GM19025 (cell line): ENCODE measurements at regions not wholly inside any gene's neighbourhood (a gene's known extent, or its start where the extent isn't known, plus 50 kb on each side); places are given as distances from the start of the nearest gene placed in this dataset.

Source experiments
- ATAC-seq: cut with Tn5 transposase; IDR thresholded peaks from one replicate; pipeline ENCODE4 v1.9.1; 2021; ENCODE audit warnings: mild to moderate bottlenecking, low read depth, moderate library complexity; ENCODE audit not compliant: unreplicated experiment

DNA sequence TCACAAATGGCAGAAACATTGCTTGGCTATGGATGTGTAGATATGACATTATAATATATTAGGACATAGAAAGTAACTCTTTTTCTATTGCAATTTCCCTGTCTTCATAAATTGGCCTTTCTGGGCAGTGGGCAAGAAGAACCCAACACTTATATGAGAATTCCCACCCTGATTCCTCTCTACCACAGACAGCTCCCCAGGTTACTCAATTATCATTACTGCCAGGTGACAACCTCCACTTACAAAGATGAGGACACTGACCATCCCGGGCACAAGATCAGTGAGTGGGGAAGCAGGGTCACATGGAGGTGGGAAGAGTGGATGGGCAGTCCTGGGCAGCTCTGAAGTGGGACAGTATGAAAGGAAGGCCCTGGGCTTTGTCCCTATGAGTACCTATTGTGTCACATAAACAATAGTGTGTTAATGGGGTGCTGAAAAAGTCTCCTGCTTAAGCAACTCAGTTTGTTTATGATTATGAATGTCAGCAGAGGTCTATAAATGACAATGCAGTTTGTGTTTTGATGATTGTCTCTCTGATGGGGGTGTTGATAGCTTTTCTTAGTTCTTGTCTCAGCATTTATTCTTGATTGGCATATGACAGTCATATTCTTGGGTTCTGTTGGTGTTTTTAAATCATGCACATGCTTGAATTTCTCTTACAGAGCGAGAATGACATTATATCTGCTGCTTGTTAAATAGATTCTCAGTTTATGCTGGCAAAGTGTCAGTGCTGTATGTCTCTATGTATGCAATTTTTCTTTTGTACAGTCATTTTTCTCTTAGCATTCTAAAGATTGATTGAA, 99.9 kb downstream of the SLIT2 start:
- no peak for ATAC-seq

DNA sequence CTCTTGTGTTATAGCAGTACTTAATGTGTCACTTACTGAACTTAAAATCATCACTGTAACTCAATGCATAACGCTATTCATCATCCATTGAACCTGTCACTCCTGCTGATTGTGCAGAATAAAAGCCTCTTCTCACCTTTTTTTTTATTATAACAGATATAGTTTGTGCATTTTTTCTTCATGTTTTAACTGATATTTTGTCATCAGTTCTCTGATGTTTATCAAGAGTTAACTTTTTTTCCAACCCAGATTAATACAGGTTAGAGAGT, 100.4 kb downstream of the SLIT2 start:
- ATAC-seq = no peak

DNA sequence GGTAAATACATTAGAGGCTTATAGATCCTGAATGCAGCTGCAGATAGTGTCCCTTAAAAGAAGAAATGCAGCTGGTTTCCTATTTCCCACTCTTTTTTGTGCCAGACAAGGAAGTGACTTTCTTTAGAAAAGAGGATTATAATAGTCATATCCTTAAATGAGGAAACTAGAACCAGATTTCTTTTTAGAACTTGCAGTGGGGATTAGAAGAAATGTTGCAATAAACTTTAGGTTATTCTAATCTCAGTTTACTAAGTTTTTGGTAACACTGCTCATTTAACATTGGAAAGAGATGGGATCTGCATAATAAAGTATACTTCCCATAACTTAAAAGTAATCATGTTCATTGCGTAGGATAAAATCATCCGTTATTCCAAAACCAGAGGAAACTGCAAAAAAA, 101.9 kb downstream of the SLIT2 start:
- ATAC-seq = no peak

DNA sequence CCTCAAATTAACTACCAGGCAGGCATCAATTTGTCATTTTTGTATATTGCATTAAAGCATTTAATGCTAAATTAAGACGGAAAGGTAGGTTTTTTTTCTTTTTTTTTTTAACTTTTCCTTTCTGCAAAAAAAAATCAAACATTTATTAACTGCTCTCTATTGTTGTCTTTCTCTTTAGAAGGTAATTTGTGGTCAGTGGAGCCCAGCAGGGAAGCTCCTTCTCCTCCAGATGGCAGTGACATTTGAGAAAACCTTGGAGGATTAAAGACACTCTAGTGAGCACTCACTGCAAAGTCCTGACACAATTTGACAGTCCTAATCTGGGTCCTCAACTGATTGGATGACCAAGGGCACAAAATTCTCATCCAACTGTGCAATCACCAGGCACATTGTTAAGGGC, 102.4 kb downstream of the SLIT2 start:
- no peak for ATAC-seq

DNA sequence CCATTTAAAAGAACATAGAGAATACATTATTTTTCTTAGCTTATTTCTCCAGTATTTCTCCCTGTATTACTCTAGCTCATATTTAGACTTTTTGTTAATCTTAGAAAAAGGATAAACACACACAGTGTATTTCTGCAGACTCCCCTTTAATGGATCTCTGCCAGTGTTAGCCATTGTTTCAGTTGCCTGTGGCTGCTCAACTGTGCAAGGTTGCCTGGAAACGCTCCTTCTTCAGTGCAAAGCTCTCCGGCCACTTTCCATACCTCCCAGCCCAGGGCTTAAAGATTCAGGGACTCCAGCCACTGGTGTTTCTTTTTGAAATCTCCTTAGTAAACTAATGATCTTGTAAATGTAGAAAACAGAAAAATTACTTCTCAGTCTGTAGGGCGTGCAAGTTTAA, 104.9 kb downstream of the SLIT2 start:
- no peak for ATAC-seq

DNA sequence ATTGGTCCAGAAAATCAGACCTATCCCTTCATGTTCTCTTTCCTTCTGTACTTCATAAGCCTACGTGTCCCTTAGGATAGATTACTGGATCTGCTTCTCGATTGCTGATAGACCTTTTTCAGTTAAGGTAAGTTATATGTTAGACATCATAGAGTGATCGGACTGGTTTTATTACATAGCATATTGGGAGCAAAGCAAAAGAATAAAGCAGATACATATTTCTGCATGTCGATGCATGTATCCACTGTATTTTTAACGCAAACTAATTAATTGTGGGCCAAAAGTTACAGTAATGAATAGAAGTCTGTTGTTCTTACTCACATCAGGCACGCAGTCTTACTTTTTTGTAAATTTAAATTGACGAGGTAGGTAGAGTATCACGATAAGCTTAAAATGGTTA, 106.4 kb downstream of the SLIT2 start:
- no peak for ATAC-seq

DNA sequence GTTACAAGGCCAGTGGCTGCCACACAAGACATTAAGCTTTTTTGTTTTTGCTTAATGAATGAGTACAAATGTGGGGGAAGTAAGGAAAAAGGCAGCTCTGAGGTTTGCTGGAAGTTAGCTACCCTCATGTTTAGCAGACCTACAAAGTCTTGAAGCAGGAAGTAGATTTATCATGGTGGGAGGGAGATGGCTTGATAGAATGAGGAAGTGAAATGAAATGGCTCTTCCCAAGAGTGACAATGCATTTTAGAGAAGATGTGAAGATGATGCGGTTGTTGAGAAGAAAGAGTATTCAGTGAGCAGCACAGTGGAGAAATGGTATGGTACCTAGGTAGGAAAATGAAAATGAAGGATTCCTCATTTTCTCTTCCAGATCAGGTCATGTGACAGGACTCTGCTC, 108.0 kb downstream of the SLIT2 start:
- ATAC-seq = peak; percentile 55

DNA sequence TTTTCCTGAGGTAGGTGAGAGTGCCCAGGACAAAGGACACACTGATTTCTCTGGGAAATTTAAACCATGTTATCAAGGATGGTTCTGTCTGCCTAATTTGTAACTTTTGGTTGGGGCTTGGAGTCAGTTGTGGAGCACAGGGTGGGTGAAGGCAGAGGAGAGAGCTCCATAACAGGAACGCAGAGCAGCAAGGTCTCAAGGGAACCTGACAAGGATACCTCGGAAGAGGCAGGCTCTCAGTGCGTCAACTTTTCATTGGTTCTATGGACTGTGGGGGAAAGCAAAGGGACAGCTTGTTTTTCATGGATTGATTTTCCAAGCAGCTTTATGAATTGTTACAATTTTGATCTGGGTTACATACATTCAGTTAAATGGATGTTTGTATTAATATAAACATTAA, 110.4 kb downstream of the SLIT2 start:
- no peak for ATAC-seq

DNA sequence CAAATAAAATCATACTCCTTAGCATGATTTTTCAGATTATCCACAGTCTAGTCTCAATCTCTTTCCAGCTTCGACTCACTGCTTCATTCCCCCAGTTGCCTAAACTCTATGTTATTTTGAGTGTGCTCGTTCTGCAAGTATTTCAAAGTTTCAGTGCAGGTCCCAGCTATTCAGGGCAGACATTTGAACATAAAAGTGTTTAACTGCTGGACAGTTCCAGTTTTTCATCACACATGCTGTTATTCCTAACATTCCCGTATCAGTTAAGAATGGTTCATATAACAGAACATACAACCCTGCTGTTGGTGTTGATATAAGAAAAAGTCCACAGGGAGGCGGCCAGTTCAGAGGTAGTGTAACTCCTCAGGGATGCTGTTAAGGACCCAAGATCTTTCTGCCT, 113.3 kb downstream of the SLIT2 start:
- no peak for ATAC-seq

DNA sequence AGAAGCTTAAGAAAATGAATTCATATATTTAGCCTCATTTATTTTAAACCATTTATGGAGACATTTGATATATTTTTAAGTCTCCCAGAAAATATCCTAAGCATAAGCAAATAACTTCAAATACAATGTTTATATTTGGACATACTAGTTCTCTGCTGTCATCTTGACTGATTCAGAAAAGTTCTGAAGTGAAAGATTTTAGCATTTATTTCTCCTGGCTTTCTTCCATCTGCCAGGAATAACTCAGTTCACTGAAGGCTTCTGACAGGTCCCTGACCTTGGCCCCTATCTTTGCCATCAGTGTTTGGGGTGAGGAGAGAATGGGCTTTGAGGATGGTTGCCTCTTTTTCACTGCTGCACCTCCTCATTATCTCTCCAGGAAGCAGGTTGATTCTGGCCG, 115.7 kb downstream of the SLIT2 start:
- ATAC-seq = no peak

DNA sequence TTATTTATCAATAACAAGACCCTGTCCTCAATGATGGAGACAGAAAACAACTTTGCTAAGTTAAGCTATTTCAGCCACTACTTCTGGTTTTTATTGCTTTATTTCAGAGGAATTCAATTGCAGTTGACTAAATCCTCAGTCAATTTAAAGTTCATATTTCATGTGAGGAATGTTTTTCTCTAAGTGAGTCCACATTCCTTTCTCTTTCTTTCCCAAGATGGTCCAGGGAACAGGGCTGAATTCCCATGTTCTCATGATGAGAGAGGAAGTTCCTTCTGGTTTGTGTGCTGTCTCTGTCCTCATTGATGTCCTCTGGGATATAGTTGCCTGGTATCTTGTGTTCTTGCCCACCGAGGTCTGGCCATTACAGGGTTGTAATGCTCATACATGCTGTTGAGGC, 117.2 kb downstream of the SLIT2 start:
- ATAC-seq = no peak

DNA sequence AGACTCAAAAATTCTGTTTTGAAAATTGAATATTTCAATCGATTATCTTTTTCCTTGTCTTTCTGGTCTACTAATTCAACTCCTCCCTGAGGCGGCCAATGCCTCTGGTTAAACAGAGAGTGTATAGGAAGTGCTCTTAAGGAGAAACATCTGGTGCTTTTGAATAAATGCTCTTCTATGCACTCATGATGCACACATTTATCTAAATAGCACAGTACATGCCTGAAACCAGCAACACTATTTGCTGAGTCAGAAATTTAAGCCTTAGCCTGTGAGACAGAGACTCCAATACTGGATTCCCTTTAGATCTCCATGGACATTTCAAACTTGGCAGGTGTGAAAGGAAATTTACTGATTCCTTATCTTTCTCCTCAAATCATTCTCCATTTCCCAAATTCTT, 118.6 kb downstream of the SLIT2 start:
- ATAC-seq = no peak

DNA sequence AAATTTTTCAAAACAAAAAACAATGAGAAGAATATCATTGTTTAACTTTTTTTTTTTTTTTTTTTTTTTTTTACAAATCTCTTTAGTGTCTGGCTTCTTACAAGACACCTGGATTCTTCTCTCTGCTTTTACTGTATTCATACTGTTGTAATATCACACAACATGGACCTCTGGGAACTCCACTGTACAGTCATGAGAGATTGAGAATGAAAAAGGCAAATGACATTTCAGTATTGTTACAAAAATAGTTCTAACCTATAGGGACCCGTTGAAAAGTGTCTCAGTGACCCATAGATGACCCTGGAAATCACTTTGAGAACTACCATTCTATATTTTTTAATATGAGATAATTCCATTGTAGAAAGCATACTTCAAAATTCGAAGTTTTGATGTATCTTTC, 124.4 kb downstream of the SLIT2 start:
- ATAC-seq = no peak

DNA sequence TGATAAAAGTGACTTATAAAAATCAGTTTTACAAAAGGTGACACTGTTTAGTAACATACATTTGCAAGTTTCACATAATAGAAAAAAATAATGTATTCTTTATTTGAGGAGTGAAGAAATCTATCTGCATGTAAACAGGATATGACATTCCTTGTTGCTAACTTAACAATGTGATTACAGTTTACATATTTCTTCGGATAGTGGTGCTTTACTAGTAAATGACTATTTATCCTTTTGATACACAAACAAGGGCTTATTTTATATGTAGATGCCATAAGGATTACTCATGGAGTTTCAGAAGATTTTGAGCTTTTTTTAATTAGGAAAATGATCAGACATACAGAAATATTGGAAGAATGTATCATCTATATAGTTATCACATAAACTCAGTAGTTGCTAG, 126.5 kb downstream of the SLIT2 start:
- ATAC-seq = no peak

DNA sequence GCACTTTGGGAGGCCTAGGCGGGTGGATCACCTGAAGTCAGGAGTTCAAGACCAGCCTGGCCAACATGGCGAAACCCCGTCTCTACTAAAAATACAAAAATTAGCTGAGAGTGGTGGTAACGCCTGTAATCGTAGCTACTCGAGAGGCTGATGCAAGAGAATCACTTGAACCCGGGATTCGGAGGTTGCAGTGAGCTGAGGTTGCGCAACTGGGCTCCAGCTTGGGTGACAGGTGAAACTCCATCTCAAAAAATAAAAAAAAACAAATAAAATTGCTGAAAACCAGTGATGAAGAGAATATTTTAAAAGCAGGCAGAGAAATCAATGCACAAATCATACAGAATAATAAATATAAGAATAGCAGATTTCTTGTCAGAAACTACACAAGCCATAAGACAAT, 129.3 kb downstream of the SLIT2 start:
- no peak for ATAC-seq

DNA sequence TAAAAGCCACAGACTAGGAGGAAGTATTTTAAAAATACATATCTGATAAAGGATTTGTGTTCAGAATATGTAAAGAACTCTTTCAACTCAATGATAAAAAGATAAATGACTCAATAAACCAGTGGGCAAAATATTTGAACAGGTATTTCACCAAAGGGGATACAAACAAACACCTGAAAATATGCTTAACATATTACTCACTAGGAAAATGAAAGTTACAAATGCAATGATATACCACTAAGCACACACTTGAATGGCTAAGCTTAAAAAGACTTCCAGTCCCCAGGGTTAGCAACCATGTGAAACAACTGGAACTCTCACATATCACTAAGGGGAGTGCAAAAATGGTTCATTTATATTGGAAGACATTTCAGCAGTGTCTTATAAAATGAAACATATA, 131.6 kb downstream of the SLIT2 start:
- no peak for ATAC-seq

DNA sequence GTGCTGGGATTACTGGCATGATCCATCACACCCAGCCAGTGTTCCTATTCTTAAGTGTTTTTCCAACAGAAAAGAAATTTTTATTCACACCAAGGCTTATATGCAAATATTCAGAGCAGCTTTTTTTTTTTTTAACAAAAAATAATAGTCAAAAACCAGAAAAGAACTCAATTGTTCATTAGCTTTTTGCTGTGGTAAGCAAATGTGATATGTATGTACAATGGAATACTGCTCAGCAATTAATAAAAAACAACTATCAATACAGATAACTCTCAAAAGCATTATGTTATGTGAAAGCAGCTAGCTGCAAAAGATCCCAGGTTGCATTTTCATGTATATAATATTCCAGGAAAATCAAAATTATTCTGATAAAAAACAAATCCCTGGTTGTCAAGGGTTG, 132.3 kb downstream of the SLIT2 start:
- no peak for ATAC-seq

DNA sequence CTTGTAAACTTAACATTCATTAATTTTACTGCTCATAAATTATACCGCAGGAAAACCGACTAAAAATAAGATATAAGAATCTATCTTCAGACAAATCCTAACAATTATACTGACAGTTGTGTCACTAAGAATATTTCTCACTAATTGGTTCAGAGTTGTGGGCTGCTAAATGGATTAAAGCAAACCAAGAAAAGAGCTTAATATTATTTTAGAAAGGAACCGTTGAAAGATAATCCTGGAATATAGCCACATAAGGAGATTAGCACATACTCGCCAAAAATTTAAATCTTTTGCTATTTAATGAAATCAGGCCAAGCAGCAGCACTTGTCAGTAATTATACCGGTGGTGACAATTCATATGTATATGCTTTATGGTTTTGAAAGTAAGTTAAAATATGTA, 132.8 kb downstream of the SLIT2 start:
- no peak for ATAC-seq

DNA sequence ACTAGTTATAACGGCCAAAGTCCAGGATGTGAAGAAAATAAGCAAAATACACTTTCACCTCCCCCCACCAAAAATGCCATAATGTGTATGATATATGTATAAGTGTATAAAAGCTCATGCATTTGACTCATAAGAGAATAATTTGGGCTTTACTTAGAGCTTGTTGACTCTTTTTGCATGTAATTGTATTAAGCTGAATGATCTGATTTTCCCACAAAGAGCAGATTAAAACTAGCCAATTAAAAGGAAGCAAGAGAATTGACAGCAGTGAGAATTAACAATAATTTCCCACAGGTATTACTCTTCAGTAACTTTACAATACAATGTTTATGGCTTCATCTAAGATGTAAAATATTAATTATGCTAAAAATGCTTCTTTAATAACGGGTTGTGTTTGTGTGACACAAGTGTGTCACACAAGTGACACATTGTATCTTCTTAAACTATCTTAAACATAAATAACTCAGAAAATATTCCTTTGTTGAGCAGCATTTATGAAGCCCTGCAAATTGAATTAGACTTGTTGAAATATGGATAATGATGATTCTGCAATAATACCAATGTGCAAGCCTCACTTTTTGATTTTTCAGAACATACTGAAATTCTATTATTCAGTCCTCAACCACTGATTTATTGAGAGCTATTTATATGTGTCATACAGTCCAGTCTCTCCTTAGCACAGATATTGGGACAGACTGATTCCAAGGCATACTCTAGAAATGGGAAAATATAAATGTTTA, 134.5 kb downstream of the SLIT2 start:
- no peak for ATAC-seq

DNA sequence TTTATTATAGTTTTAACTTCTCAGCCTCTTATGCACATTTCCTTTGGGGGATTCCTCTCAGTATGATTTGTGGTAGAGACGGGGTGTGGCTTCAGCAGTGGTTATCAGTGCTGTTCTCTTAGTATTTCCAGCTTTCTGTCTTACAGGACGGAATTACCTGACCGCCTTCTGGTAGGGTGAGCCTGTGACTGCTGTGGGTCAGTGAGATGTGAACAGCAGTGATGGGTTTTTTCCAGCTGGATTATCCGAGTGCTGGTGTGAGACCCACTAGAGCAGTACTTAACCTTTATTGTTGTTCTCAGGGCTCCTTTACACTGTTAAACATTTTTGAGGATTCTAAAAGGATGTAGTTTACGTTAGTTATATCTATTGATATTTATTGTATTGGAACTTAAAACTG, 135.2 kb downstream of the SLIT2 start:
- no peak for ATAC-seq

DNA sequence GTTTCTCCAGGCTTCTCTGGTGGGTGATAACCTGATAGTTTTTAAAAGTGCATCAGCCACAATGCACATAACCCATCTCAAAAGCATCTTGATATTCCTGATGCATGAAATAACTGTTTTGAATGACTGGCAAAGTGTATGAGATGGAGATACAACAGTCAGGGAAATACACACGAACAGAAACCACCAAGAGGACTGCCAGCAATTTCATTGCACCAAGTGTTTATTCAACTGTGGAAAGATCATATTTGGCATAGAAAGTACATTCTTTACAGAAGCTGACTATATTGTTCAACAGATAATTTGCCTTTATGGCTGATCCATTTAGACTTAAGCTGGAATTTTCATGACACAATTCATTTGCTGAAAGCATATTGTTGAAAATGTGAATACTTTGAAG, 139.5 kb downstream of the SLIT2 start:
- ATAC-seq = no peak

DNA sequence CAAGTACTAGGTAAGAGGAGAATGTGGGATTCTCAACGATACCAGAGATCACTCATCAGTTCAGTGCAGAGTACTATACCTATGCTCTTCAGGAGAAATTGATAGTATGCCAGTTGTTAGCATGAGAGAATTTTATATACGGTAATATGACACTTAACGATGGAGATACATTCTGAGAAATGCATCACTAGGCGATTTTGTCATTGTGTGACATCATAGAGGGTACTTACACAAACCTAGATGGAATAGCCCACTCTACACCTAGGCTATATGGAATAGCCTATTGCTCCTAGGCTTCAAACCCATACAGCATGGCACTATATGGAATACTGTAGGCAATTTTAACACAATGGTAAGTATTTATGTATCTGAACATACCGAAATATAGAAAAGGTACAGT, 140.2 kb downstream of the SLIT2 start:
- no peak for ATAC-seq
